ENCODE measurements at regions not wholly inside any gene's neighbourhood (a gene's known extent, or its start where the extent isn't known, plus 50 kb on each side); places are given as distances from the start of the nearest gene placed in this dataset.
"Not testable (repeated sequence)": the region's sequence is repeated elsewhere in the genome, so short reads cannot be mapped to it uniquely, and the experiment has no call there.

- DNase-seq, result no peak
Measured at GRCh38 chr2:181789827-181790448, 101.6 kb upstream of the ITPRID2 start.

GRCh38 chr2:181790716-181791649 is 100.5 kb upstream of the ITPRID2 start:
- DNase-seq, result no peak

GRCh38 chr2:181792906-181793305 is 98.6 kb upstream of the ITPRID2 start:
- no peak for DNase-seq

GRCh38 chr2:181798022-181798421 is 93.5 kb upstream of the ITPRID2 start:
- no peak for DNase-seq

GRCh38 chr2:181802300-181802699 is 89.2 kb upstream of the ITPRID2 start:
- not testable (repeated sequence) for DNase-seq

GRCh38 chr2:181803903-181804799 is 87.4 kb upstream of the ITPRID2 start:
- not testable (repeated sequence) for DNase-seq

GRCh38 chr2:181805228-181806038 is 86.1 kb upstream of the ITPRID2 start:
- DNase-seq, result no peak

- DNase-seq, result peak in 7 of 58 donors; percentile 1 to 5 (median 3)
Measured at GRCh38 chr2:181806039-181806392, 85.5 kb upstream of the ITPRID2 start.

GRCh38 chr2:181807526-181807925 is 84.0 kb upstream of the ITPRID2 start:
- DNase-seq, result no peak

GRCh38 chr2:181810823-181811695 is 80.5 kb upstream of the ITPRID2 start:
- DNase-seq, result peak in 3 of 58 donors; percentile 3 to 10 (median 8)

- DNase-seq, result no peak
Measured at GRCh38 chr2:181812106-181812743, 79.3 kb upstream of the ITPRID2 start.

GRCh38 chr2:181814057-181814491 is 77.5 kb upstream of the ITPRID2 start:
- DNase-seq, result no peak

- no peak for DNase-seq
Measured at GRCh38 chr2:181817509-181817908, 74.0 kb upstream of the ITPRID2 start.

- no peak for DNase-seq
Measured at GRCh38 chr2:181818058-181818680, 73.4 kb upstream of the ITPRID2 start.

GRCh38 chr2:181818840-181819239 is 72.7 kb upstream of the ITPRID2 start:
- DNase-seq, result no peak

GRCh38 chr2:181821049-181821448 is 70.5 kb upstream of the ITPRID2 start:
- no peak for DNase-seq

GRCh38 chr2:181822097-181822496 is 69.4 kb upstream of the ITPRID2 start:
- no peak for DNase-seq

GRCh38 chr2:181823405-181823804 is 68.1 kb upstream of the ITPRID2 start:
- DNase-seq, result no peak
